ENCODE measurements at regions not wholly inside any gene's neighbourhood (a gene's known extent, or its start where the extent isn't known, plus 50 kb on each side); places are given as distances from the start of the nearest gene placed in this dataset.

GRCh38 chr17:51389875-51390274 lies 129.5 kb downstream of the UTP18 start:
- DNase-seq, result no peak

GRCh38 chr17:51391982-51392654 lies 131.8 kb downstream of the UTP18 start:
- DNase-seq, result no peak

DNA sequence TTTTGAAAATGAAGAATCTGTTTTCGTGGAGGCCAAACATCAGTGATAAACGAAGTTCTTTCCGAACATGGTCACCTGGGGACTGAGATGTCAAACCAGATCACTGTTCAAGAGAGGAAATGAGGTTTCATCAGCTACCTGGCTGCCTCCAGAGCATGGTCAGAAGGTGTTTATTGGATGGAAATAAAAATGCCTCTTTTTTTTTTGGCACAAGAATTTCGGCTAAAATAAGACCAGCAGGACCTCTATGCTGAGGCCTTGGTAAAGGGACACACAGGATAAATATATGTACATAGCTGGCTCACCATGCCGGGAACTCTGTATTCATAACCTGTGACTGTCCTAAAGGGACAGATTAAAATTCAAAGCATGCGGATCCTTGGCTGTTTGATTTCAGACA lies 135.3 kb downstream of the UTP18 start:
- DNase-seq, result no peak

GRCh38 chr17:51397361-51398127 lies 137.2 kb downstream of the UTP18 start:
- no peak for DNase-seq

DNA sequence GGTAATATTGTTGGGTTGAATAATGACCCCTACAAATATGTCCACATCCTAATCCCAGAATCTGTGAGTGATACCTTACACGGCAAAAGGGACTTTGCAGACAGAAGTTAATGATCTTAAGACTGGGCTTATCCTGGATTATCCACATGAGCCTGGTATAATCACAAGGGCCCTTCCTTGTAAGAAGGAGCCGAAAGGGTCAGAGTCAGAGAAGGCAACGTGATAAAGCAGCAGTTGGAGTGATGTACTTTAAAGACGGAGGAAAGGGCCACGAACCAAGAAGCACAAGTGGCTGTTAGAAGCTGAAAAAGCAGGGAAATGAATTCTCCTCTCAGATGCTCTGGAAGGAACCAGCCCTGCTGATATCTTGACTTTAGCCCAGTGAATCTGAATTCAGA lies 137.8 kb downstream of the UTP18 start:
- DNase-seq, result no peak

DNA sequence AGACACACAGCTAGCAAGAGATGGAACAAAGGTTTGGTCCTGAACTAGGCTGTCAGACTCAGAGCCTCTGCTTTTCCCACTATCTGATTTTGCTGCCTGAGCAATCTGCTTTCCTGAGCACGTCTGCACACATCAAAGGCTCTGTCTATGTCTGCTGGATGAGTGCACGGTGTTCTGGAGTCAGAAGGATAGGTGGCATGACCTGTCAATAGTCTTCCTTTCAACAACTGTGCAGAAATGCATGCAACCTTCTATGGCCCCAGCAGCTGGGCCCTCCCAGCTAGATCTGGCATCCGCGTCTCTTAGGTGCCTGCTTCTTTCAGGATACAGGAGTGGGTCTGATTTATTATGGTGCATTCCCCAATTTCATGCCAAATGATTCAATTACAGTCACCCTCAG lies 138.3 kb downstream of the UTP18 start:
- DNase-seq, result no peak

- DNase-seq, result no peak
Observed at GRCh38 chr17:51401279-51401678, 140.9 kb downstream of the UTP18 start.

GRCh38 chr17:51402899-51403298 lies 142.6 kb downstream of the UTP18 start:
- DNase-seq, result no peak

GRCh38 chr17:51407576-51407975 lies 147.2 kb downstream of the UTP18 start:
- DNase-seq, result no peak

DNA sequence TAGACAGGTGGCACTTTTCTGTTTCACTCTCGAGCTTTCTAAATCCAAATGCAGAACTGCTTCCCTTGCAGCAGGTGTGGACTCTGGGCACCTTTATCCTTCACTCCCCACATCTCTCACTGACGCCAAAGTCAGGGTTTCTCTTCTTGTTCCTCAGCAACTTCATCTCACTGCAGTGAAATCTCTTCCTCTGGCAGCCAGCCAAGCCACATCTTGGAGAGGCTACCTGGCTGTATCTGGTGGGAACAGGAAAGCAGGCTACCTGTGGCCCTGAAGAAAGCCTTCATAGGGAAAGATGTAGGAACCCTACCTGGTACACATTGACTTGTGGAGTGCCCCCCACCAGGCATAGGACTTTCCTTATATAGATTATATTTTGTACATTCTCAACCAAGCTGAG lies 159.1 kb downstream of the UTP18 start:
- no peak for DNase-seq

GRCh38 chr17:51421525-51421924 lies 161.2 kb downstream of the UTP18 start:
- no peak for DNase-seq

DNA sequence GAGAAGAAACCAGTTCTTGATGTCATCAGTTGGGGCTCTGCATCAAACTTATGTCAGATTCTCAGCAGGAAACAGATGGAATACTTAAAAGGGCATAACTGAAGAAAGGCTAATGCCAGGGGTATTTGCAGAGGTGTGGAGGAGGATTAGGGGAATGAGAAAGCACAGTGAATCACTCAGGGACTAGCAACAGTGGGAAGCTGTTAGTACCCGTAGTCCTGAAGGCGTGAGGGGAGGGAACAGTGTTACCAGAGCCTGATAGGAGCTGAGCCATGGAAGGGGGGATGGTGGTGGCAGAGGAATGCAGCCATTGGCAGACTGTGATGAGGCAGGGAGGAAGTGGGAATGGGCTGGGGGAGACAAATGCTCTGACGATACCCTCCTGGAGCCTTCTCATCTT lies 162.3 kb downstream of the UTP18 start:
- DNase-seq, result no peak

DNA sequence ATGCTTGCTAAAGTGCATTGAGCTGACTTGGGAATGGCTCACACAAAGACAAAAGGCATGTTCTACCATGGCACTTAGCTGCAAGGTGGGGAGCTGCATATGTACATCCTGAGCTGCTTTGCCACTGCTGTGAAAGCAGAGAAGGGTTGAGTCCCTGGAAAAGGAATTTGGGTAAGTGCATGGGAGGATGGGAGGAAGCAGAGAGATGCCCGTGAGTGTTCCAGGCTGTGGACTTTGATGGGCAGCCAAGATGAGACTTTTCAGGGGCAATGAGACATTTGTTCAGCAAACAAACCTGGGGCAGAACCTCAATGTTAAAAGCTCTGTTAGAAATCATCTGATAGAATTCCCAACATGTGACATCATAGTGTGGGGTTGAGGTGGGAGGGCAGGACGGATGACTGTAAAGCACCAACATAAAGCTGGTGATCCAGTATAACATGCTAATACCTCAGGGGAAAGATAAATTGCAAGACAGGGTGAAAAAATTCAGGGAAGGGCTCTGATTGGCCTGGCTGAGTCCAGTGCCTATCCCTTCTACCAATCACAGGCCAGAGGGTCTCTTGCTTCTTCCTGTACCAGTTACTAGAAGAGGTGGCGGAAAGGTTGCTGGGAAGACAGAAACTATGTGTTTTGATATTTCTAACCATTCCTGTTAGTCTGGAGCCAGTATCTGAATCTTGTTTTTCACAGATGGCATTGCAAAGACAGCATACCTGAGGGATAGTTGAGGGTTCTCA lies 163.2 kb downstream of the UTP18 start:
- no peak for DNase-seq

GRCh38 chr17:51425773-51426172 lies 165.4 kb downstream of the UTP18 start:
- DNase-seq, result no peak

GRCh38 chr17:51427323-51427811 lies 167.0 kb downstream of the UTP18 start:
- peak in 3 of 5 donors; percentile 8 to 42 (median 24) for DNase-seq

DNA sequence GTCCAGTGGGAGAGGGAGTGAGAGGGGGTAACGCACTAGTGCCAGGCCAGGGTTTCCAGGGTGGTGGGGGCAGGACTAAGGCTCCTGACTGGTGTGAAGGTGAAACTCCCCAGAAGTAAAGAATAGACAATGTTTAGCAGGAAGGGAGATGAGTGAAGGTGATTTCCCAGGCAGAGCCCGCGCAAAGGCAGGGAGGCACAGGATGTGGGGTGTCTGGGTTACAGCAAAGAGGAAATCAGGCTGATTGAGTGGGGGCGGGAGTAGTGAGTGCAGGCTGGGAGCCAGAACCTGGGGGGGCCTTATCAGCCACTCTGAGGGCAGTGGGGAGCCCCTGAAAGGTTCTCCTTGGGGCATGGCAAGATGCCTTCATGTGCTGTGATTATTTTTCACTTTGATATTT lies 167.5 kb downstream of the UTP18 start:
- peak; percentile 44 to 76 (median 69) for DNase-seq

- peak in 1 of 5 donors; percentile 23 for DNase-seq
Observed at GRCh38 chr17:51428668-51429495, 168.5 kb downstream of the UTP18 start.

DNA sequence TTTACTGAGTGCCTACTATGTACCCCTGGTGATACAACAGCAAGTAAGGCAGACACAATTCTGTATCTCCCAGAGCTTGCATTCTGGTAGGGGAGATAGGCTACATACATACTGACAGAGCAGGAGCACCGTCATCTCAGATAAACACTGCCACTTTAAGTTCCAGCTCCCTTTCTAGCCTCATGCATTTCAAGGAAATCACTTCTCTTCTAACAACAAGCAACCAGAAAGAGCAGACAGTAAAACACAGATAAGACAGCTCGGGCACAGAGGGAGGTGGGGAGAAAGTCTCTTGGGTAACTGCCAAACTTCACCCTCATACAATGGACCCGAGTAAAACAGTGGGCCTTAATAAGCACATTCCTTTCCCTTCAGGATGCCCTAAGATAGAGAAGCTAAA lies 169.6 kb downstream of the UTP18 start:
- peak in 1 of 5 donors; percentile 29 for DNase-seq

DNA sequence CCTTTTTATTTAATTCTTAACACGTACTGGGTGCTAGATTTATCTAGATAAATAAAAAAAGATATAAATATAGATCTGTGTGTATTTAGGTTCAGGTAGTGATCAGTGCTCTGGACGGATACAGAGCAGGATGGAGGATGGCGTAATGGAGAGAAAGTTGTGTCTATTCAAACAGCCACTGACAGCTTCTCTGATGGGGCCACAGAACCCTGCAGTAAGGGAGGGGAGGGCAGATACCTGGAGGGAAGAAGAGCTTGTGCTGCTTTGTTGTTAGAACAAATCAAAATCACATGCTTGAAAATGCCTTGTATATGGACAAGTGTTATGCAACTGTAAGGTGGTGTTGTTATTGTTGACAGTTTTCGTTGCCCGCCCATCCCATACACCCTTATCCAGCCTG lies 170.2 kb downstream of the UTP18 start:
- DNase-seq, result no peak

GRCh38 chr17:51434434-51435170 lies 174.3 kb downstream of the UTP18 start:
- no peak for DNase-seq

GRCh38 chr17:51435171-51435552 lies 174.8 kb downstream of the UTP18 start:
- peak in 1 of 5 donors; percentile 44 for DNase-seq

- DNase-seq, result peak in 2 of 5 donors; percentile 29 to 50
Observed at GRCh38 chr17:51435641-51436091, 175.3 kb downstream of the UTP18 start.
